Esophagus (tissue), 2 donors: ENCODE measurements at regions not wholly inside any gene's neighbourhood (a gene's known extent, or its start where the extent isn't known, plus 50 kb on each side); places are given as distances from the start of the nearest gene placed in this dataset.

Source experiments
- H3K27ac ChIP-seq, 2 donors: one replicate each; pipeline ENCODE4 v1.5.1; 2013; ENCODE audit warnings: low read depth in 2 of 2, mild to moderate bottlenecking in 2 of 2, inconsistent platforms in 1 of 2, low read length in 1 of 2, moderate library complexity in 1 of 2
- H3K27me3 ChIP-seq, 2 donors: one replicate each; pipeline ENCODE4 v1.6.1; 2013; ENCODE audit warnings: low read length in 2 of 2, control low read depth in 1 of 2, mild to moderate bottlenecking in 1 of 2; ENCODE audit not compliant: insufficient read depth in 2 of 2, control insufficient read depth in 1 of 2
- H3K36me3 ChIP-seq, 2 donors: one replicate each; pipeline ENCODE4 v1.6.1; 2013; ENCODE audit warnings: low read length in 1 of 2; ENCODE audit not compliant: control insufficient read depth in 2 of 2, insufficient read depth in 2 of 2
- H3K4me1 ChIP-seq, 2 donors: one replicate each; pipeline ENCODE4 v1.6.1; 2013; ENCODE audit warnings: low read length in 1 of 2; ENCODE audit not compliant: control insufficient read depth in 2 of 2, insufficient read depth in 2 of 2
- H3K4me3 ChIP-seq, 2 donors: one replicate each; pipeline ENCODE4 v1.5.1; 2013; ENCODE audit warnings: low read length in 2 of 2, mild to moderate bottlenecking in 2 of 2, low read depth in 1 of 2, moderate library complexity in 1 of 2
- H3K9me3 ChIP-seq, 2 donors: one replicate each; pipeline ENCODE4 v1.6.1; 2013; ENCODE audit warnings: mild to moderate bottlenecking in 2 of 2, low read depth in 1 of 2, low read length in 1 of 2, moderate library complexity in 1 of 2; ENCODE audit not compliant: control insufficient read depth in 2 of 2, insufficient read depth in 1 of 2
- WGBS, 2 donors: extraction: QIAGEN DNeasy Blood & Tissue Kit; methylation state at CpG; one replicate each; pipeline ENCODE4 v1.1.7; 2013; 5-methylcytosine and 5-hydroxymethylcytosine counted together
- donor health status: healthy with polysubstance abuse.
- donor health status: Bipolar disorder and iron deficiency.

- no peaks in the 10 kb centered on the region for H3K36me3 ChIP-seq
- H3K4me3 ChIP-seq, result no peak overlapping the region
- 81 to 89% methylated on average over 16 of the region's 16 CpGs for WGBS, 2 donors
- H3K27ac ChIP-seq, result peak overlapping the region in 1 of 2 donors; percentile 26
- no peaks in the 10 kb centered on the region for H3K9me3 ChIP-seq
- no peaks in the 10 kb centered on the region for H3K27me3 ChIP-seq
- H3K4me1 ChIP-seq, result peaks cover 0 to 5% of the 10 kb centered on the region in 2 donors
Measured at GRCh38 chr14:103194256-103195045, 71.2 kb downstream of the TNFAIP2 start.

- Histone ChIP-seq H3K27ac (no peak overlapping the region), H3K4me3 (no peak overlapping the region), H3K36me3 (no peaks in the 10 kb centered on the region), H3K4me1 (peaks cover 0 to 5% of the 10 kb centered on the region in 2 donors), H3K27me3 (no peaks in the 10 kb centered on the region), H3K9me3 (no peaks in the 10 kb centered on the region)
- 85 to 90% methylated on average over 22 of the region's 22 CpGs for WGBS, 2 donors
Measured at GRCh38 chr14:103195828-103196615, 72.8 kb downstream of the TNFAIP2 start.

- Histone ChIP-seq H3K36me3 (no peaks in the 10 kb centered on the region), H3K27me3 (no peaks in the 10 kb centered on the region), H3K4me3 (no peak overlapping the region), H3K9me3 (peaks cover 0 to under 1% of the 10 kb centered on the region in 2 donors), H3K4me1 (peaks cover 0 to 5% of the 10 kb centered on the region in 2 donors), H3K27ac (no peak overlapping the region)
- 91 to 94% methylated on average over 11 of the region's 11 CpGs for WGBS, 2 donors
Measured at GRCh38 chr14:103196716-103197115, 73.5 kb downstream of the TNFAIP2 start.

- Histone ChIP-seq H3K36me3 (no peaks in the 10 kb centered on the region), H3K4me1 (peaks cover 0 to 3% of the 10 kb centered on the region in 2 donors), H3K27me3 (no peaks in the 10 kb centered on the region), H3K9me3 (peaks cover 0 to 3% of the 10 kb centered on the region in 2 donors), H3K27ac (peak overlapping the region; percentile 10 to 27), H3K4me3 (no peak overlapping the region)
- 64 to 66% methylated on average over 14 of the region's 14 CpGs for WGBS, 2 donors
Measured at GRCh38 chr14:103198131-103199105, 75.2 kb downstream of the TNFAIP2 start.

GRCh38 chr14:103199124-103199523 is 75.9 kb downstream of the TNFAIP2 start:
- Histone ChIP-seq H3K27me3 (no peaks in the 10 kb centered on the region), H3K9me3 (peaks cover 0 to 8% of the 10 kb centered on the region in 2 donors), H3K36me3 (no peaks in the 10 kb centered on the region), H3K4me1 (peaks cover 0 to 3% of the 10 kb centered on the region in 2 donors), H3K27ac (no peak overlapping the region), H3K4me3 (no peak overlapping the region)
- WGBS, 2 donors, result 63 to 66% methylated on average over 6 of the region's 6 CpGs

GRCh38 chr14:103201801-103202200 is 78.5 kb downstream of the TNFAIP2 start:
- H3K27ac ChIP-seq, result no peak overlapping the region
- 80 to 82% methylated on average over 6 of the region's 6 CpGs for WGBS, 2 donors
- peaks cover 8 to 18% of the 10 kb centered on the region in 2 donors for H3K9me3 ChIP-seq

GRCh38 chr14:103204852-103205540 is 81.7 kb downstream of the TNFAIP2 start:
- Histone ChIP-seq H3K27me3 (no peaks in the 10 kb centered on the region), H3K36me3 (no peaks in the 10 kb centered on the region), H3K4me1 (no peaks in the 10 kb centered on the region), H3K27ac (no peak overlapping the region), H3K4me3 (no peak overlapping the region), H3K9me3 (peaks cover 8 to 20% of the 10 kb centered on the region in 2 donors)
- WGBS, 2 donors, result 62 to 73% methylated on average over 5 of the region's 5 CpGs

More at GRCh38 chr14:103201801-103202200, 78.5 kb downstream of the TNFAIP2 start:
- H3K4me1 ChIP-seq, result no peaks in the 10 kb centered on the region
- H3K4me3 ChIP-seq, result no peak overlapping the region
- H3K36me3 ChIP-seq, result no peaks in the 10 kb centered on the region
- H3K27me3 ChIP-seq, result no peaks in the 10 kb centered on the region

- no peaks in the 10 kb centered on the region for H3K36me3 ChIP-seq
- no peak overlapping the region for H3K4me3 ChIP-seq
- H3K27ac ChIP-seq, result peak overlapping the region in 1 of 2 donors; percentile 61
- 89 to 99% methylated on average over 3 of the region's 3 CpGs for WGBS, 2 donors
- no peaks in the 10 kb centered on the region for H3K27me3 ChIP-seq
- no peaks in the 10 kb centered on the region for H3K4me1 ChIP-seq
- H3K9me3 ChIP-seq, result peaks cover 8 to 20% of the 10 kb centered on the region in 2 donors
Measured at GRCh38 chr14:103205541-103205906, 82.3 kb downstream of the TNFAIP2 start.
